ENCODE measurements at regions not wholly inside any gene's neighbourhood (a gene's known extent, or its start where the extent isn't known, plus 50 kb on each side); places are given as distances from the start of the nearest gene placed in this dataset.
A peak's percentile ranks its signal among the peaks of the same experiment; 100 is the strongest.

GRCh38 chr16:86061721-86062120, 162.8 kb downstream of the IRF8 start:
- Histone ChIP-seq H3K18ac (ENCODE audit: low read length) (peak overlapping the region; percentile 77), H3K27ac (replicated peaks; ENCODE audit: low read length) (no peak overlapping the region), H3K79me1 (ENCODE audit: low read depth, low read length) (peaks cover 2% of the 10 kb centered on the region), H3K14ac (ENCODE audit: low read length) (no peak overlapping the region), H3K23ac (ENCODE audit: low read depth, low read length, poor library complexity) (no peak overlapping the region), H2BK15ac (ENCODE audit: low read length) (no peak overlapping the region), H2AFZ (ENCODE audit: low read length) (no peak overlapping the region), H2BK5ac (ENCODE audit: low read length) (no peak overlapping the region), H4K91ac (ENCODE audit: low read depth, low read length, poor library complexity) (no peak overlapping the region), H3K4ac (ENCODE audit: low read length) (no peak overlapping the region), H2AK5ac (ENCODE audit: low read depth, low read length) (no peak overlapping the region), H3K4me3 (ENCODE audit: low read length in 2 of 2) (no peak overlapping the region), H3K9ac (ENCODE audit: low read depth, low read length, poor library complexity) (no peak overlapping the region), H3K4me2 (ENCODE audit: insufficient read depth, low read length, poor library complexity, severe bottlenecking) (no peak overlapping the region), H3K9me3 (replicated peaks in 1 of 2; ENCODE audit: control insufficient read depth in 2 of 2, insufficient read depth in 1 of 2, low read depth in 1 of 2, low read length in 2 of 2) (peaks cover 0 to 3% of the 10 kb centered on the region in 2 donors), H4K8ac (ENCODE audit: low read depth, low read length) (no peak overlapping the region), H2BK120ac (ENCODE audit: low read depth, low read length) (peak overlapping the region; percentile 17), H3K4me1 (ENCODE audit: control insufficient read depth in 2 of 2, insufficient read depth in 1 of 2, low read depth in 1 of 2, low read length in 2 of 2) (peaks cover 0 to 4% of the 10 kb centered on the region in 2 donors), H3K36me3 (replicated peaks in 1 of 2; ENCODE audit: control insufficient read depth in 2 of 2, insufficient read depth in 2 of 2, low read length in 2 of 2) (no peaks in the 10 kb centered on the region), H2BK12ac (ENCODE audit: low read length) (no peak overlapping the region), H3K27me3 (ENCODE audit: control insufficient read depth in 3 of 3, insufficient read depth in 3 of 3, low read depth in 1 of 3, low read length in 3 of 3) (peaks cover 0 to 34% (median 2%) of the 10 kb centered on the region in 3 experiments)
- WGBS, 2 donors (ENCODE audit: extremely low coverage in 2 of 2, insufficient read length in 2 of 2, insufficient replicate concordance in 1 of 2), result no CpG with 5 or more reads among the region's 11 CpGs
- DNase-seq (ENCODE audit: low spot score), result no peak

GRCh38 chr16:86062271-86062965, 163.5 kb downstream of the IRF8 start:
- Histone ChIP-seq H3K27ac (replicated peaks; ENCODE audit: low read length) (no peak overlapping the region), H2BK12ac (ENCODE audit: low read length) (no peak overlapping the region), H4K91ac (ENCODE audit: low read depth, low read length, poor library complexity) (no peak overlapping the region), H3K36me3 (replicated peaks in 1 of 2; ENCODE audit: control insufficient read depth in 2 of 2, insufficient read depth in 2 of 2, low read length in 2 of 2) (no peaks in the 10 kb centered on the region), H2BK120ac (ENCODE audit: low read depth, low read length) (no peak overlapping the region), H3K18ac (ENCODE audit: low read length) (peak overlapping the region; percentile 63), H2AK5ac (ENCODE audit: low read depth, low read length) (peak overlapping the region; percentile 73), H3K4me1 (ENCODE audit: control insufficient read depth in 2 of 2, insufficient read depth in 1 of 2, low read depth in 1 of 2, low read length in 2 of 2) (peaks cover 0 to 4% of the 10 kb centered on the region in 2 donors), H3K14ac (ENCODE audit: low read length) (peak overlapping the region; percentile 32), H2BK15ac (ENCODE audit: low read length) (peak overlapping the region; percentile 78), H3K4me3 (ENCODE audit: low read length in 2 of 2) (no peak overlapping the region), H3K9me3 (replicated peaks in 1 of 2; ENCODE audit: control insufficient read depth in 2 of 2, insufficient read depth in 1 of 2, low read depth in 1 of 2, low read length in 2 of 2) (peaks cover 0 to 3% of the 10 kb centered on the region in 2 donors), H2BK5ac (ENCODE audit: low read length) (no peak overlapping the region), H3K4ac (ENCODE audit: low read length) (peak overlapping the region; percentile 32), H3K4me2 (ENCODE audit: insufficient read depth, low read length, poor library complexity, severe bottlenecking) (no peak overlapping the region), H4K8ac (ENCODE audit: low read depth, low read length) (no peak overlapping the region), H3K27me3 (ENCODE audit: control insufficient read depth in 3 of 3, insufficient read depth in 3 of 3, low read depth in 1 of 3, low read length in 3 of 3) (peaks cover 0 to 36% (median 2%) of the 10 kb centered on the region in 3 experiments), H2AFZ (ENCODE audit: low read length) (no peak overlapping the region), H3K23ac (ENCODE audit: low read depth, low read length, poor library complexity) (peak overlapping the region; percentile 77), H3K9ac (ENCODE audit: low read depth, low read length, poor library complexity) (no peak overlapping the region), H3K79me1 (ENCODE audit: low read depth, low read length) (peaks cover 2% of the 10 kb centered on the region)
- WGBS, 2 donors (ENCODE audit: extremely low coverage in 2 of 2, insufficient read length in 2 of 2, insufficient replicate concordance in 1 of 2), result no CpG with 5 or more reads among the region's 19 CpGs
- DNase-seq (ENCODE audit: low spot score), result no peak

- H2AFZ ChIP-seq (ENCODE audit: low read length), result no peak overlapping the region
- H3K4me1 ChIP-seq (ENCODE audit: control insufficient read depth in 2 of 2, insufficient read depth in 1 of 2, low read depth in 1 of 2, low read length in 2 of 2), result peaks cover 0 to 4% of the 10 kb centered on the region in 2 donors
- no peak overlapping the region for H3K4me2 ChIP-seq (ENCODE audit: insufficient read depth, low read length, poor library complexity, severe bottlenecking)
- H2BK120ac ChIP-seq (ENCODE audit: low read depth, low read length), result no peak overlapping the region
- DNase-seq (ENCODE audit: low spot score), result no peak
- H2BK12ac ChIP-seq (ENCODE audit: low read length), result no peak overlapping the region
- H3K4ac ChIP-seq (ENCODE audit: low read length), result no peak overlapping the region
- no peak overlapping the region for H2BK5ac ChIP-seq (ENCODE audit: low read length)
- H3K9me3 ChIP-seq (replicated peaks in 1 of 2; ENCODE audit: control insufficient read depth in 2 of 2, insufficient read depth in 1 of 2, low read depth in 1 of 2, low read length in 2 of 2), result peaks cover 0 to 5% of the 10 kb centered on the region in 2 donors
- H3K18ac ChIP-seq (ENCODE audit: low read length), result peak overlapping the region; percentile 65
- no peak overlapping the region for H3K27ac ChIP-seq (replicated peaks; ENCODE audit: low read length)
- peak overlapping the region in 1 of 2 donors; percentile 22 for H3K4me3 ChIP-seq (ENCODE audit: low read length in 2 of 2)
- no peak overlapping the region for H4K8ac ChIP-seq (ENCODE audit: low read depth, low read length)
- no peak overlapping the region for H3K14ac ChIP-seq (ENCODE audit: low read length)
- H3K23ac ChIP-seq (ENCODE audit: low read depth, low read length, poor library complexity), result peak overlapping the region; percentile 58
- no CpG with 5 or more reads among the region's 9 CpGs for WGBS, 2 donors (ENCODE audit: extremely low coverage in 2 of 2, insufficient read length in 2 of 2, insufficient replicate concordance in 1 of 2)
- H2BK15ac ChIP-seq (ENCODE audit: low read length), result peak overlapping the region; percentile 45
- H2AK5ac ChIP-seq (ENCODE audit: low read depth, low read length), result peak overlapping the region; percentile 89
- peaks cover 5% of the 10 kb centered on the region for H3K79me1 ChIP-seq (ENCODE audit: low read depth, low read length)
- H3K9ac ChIP-seq (ENCODE audit: low read depth, low read length, poor library complexity), result no peak overlapping the region
- H3K36me3 ChIP-seq (replicated peaks in 1 of 2; ENCODE audit: control insufficient read depth in 2 of 2, insufficient read depth in 2 of 2, low read length in 2 of 2), result no peaks in the 10 kb centered on the region
- H4K91ac ChIP-seq (ENCODE audit: low read depth, low read length, poor library complexity), result no peak overlapping the region
- H3K27me3 ChIP-seq (ENCODE audit: control insufficient read depth in 3 of 3, insufficient read depth in 3 of 3, low read depth in 1 of 3, low read length in 3 of 3), result peaks cover 0 to 31% (median 2%) of the 10 kb centered on the region in 3 experiments
Observed at GRCh38 chr16:86063760-86064405, 164.9 kb downstream of the IRF8 start.
